ENCODE measurements at regions not wholly inside any gene's neighbourhood (a gene's known extent, or its start where the extent isn't known, plus 50 kb on each side); places are given as distances from the start of the nearest gene placed in this dataset.

DNA sequence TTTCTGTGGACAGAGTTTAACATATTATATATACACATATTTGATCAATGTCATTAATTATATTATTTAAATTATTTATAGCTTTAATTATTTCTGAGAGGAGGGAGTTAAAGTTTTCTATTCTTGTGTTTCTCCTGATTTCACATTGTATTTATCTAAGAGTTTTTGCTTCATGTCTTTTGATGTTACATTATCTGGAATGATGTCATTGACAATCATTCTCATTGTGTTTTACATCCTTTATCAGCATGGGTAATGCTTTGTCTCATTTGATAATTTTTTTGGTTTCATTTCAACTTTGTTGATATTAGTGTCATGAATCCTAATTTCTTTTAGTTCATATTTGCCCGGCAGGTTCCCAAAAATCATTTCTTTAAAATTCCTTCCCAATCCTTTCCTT lies 56.7 kb upstream of the TOX2 start:
- Histone ChIP-seq H3K4me1 (ENCODE audit: control insufficient read depth, insufficient read depth, low read length) (no peaks in the 10 kb centered on the region), H3K27ac (ENCODE audit: low read length) (no peak overlapping the region), H3K9me3 (ENCODE audit: control insufficient read depth, insufficient read depth, low read depth, low read length) (no peaks in the 10 kb centered on the region), H3K36me3 (ENCODE audit: control insufficient read depth, insufficient read depth, low read length) (no peaks in the 10 kb centered on the region), H3K27me3 (ENCODE audit: control insufficient read depth, insufficient read depth, low read length) (no peaks in the 10 kb centered on the region), H3K4me3 (ENCODE audit: low read depth in 2 of 2, low read length in 2 of 2) (no peak overlapping the region)
- ChIA-PET CTCF (no interaction called here), POLR2A (no interaction called here)
- DNase-seq (ENCODE audit: low read depth, low spot score) (no peak), ATAC-seq (no peak)
- in situ Hi-C loops (cut with HindIII; ENCODE audit: low pct_unique_long_range_greater_than_20kb, low sequenced_read_pairs): no loop called here
- TF ChIP-seq SIN3A (IDR thresholded peaks at IDR 0.05; ENCODE audit: borderline replicate concordance, insufficient read depth, low read depth, low read length): no peak
- no peak for TF ChIP-seq POLR2AphosphoS5 (IDR thresholded peaks at IDR 0.05; ENCODE audit: low read depth, low read length)
- TF ChIP-seq CTCF (IDR thresholded peaks at IDR 0.05): no peak
- TF ChIP-seq, protein P1, sequence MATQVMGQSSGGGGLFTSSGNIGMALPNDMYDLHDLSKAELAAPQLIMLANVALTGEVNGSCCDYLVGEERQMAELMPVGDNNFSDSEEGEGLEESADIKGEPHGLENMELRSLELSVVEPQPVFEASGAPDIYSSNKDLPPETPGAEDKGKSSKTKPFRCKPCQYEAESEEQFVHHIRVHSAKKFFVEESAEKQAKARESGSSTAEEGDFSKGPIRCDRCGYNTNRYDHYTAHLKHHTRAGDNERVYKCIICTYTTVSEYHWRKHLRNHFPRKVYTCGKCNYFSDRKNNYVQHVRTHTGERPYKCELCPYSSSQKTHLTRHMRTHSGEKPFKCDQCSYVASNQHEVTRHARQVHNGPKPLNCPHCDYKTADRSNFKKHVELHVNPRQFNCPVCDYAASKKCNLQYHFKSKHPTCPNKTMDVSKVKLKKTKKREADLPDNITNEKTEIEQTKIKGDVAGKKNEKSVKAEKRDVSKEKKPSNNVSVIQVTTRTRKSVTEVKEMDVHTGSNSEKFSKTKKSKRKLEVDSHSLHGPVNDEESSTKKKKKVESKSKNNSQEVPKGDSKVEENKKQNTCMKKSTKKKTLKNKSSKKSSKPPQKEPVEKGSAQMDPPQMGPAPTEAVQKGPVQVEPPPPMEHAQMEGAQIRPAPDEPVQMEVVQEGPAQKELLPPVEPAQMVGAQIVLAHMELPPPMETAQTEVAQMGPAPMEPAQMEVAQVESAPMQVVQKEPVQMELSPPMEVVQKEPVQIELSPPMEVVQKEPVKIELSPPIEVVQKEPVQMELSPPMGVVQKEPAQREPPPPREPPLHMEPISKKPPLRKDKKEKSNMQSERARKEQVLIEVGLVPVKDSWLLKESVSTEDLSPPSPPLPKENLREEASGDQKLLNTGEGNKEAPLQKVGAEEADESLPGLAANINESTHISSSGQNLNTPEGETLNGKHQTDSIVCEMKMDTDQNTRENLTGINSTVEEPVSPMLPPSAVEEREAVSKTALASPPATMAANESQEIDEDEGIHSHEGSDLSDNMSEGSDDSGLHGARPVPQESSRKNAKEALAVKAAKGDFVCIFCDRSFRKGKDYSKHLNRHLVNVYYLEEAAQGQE (IDR thresholded peaks at IDR 0.05; ENCODE audit: insufficient read depth in 1 of 2, low read depth in 2 of 2, low read length in 1 of 2): no peak
- no peak for TF ChIP-seq TCF7L2 (IDR thresholded peaks at IDR 0.05; ENCODE audit: low read depth, low read length)
- no TSS peak for BruUV-seq (replicated peaks)
- intact Hi-C loops (cut with micrococcal nuclease; ENCODE audit: unreplicated experiment): no loop called here

DNA sequence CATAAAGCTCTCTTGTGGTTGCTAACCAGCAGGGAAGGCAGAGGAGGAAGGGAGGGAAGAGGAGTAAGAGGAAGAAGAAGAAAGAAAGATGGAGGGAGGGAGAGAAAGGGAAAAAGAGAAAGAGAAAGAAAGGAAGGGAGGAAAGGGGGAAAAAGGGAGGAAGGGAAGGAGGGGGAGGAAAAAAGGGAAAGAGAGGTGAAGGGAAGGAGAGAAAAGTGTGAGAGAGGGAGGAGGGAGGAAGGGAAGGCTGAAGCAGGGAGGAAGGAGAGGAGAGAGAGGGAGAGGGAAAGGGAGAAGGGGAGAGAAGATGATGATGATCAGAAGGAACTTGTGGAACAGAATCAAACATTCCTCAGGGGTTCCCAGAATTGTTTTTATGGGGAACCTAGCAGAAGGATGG lies 57.5 kb upstream of the TOX2 start:
- CTCF ChIA-PET: no interaction called here
- TF ChIP-seq, protein P1 (IDR thresholded peaks at IDR 0.05; ENCODE audit: insufficient read depth in 1 of 2, low read depth in 2 of 2, low read length in 1 of 2): no peak
- TF ChIP-seq CTCF (IDR thresholded peaks at IDR 0.05) (no peak), TCF7L2 (IDR thresholded peaks at IDR 0.05; ENCODE audit: low read depth, low read length) (no peak), POLR2AphosphoS5 (IDR thresholded peaks at IDR 0.05; ENCODE audit: low read depth, low read length) (no peak), SIN3A (IDR thresholded peaks at IDR 0.05; ENCODE audit: borderline replicate concordance, insufficient read depth, low read depth, low read length) (no peak)
- no peak overlapping the region for H3K27ac ChIP-seq (ENCODE audit: low read length)
- DNase-seq (ENCODE audit: low read depth, low spot score) (no peak), ATAC-seq (no peak)
- BruUV-seq (replicated peaks): no TSS peak
- intact Hi-C loops (cut with micrococcal nuclease; ENCODE audit: unreplicated experiment) (no loop called here), in situ Hi-C loops (cut with HindIII; ENCODE audit: low pct_unique_long_range_greater_than_20kb, low sequenced_read_pairs) (no loop called here)
- POLR2A ChIA-PET: interaction anchor here (0.8 kb wide), 1 partner anchor 56 kb away, joined by 34 read pairs; no protein-coding TSS in a partner anchor
- no peaks in the 10 kb centered on the region for H3K36me3 ChIP-seq (ENCODE audit: control insufficient read depth, insufficient read depth, low read length)
- no peaks in the 10 kb centered on the region for H3K4me1 ChIP-seq (ENCODE audit: control insufficient read depth, insufficient read depth, low read length)
- no peaks in the 10 kb centered on the region for H3K9me3 ChIP-seq (ENCODE audit: control insufficient read depth, insufficient read depth, low read depth, low read length)
- H3K4me3 ChIP-seq (ENCODE audit: low read depth in 2 of 2, low read length in 2 of 2): no peak overlapping the region
- no peaks in the 10 kb centered on the region for H3K27me3 ChIP-seq (ENCODE audit: control insufficient read depth, insufficient read depth, low read length)

All from Panc1 (cell line).